ENCODE measurements at regions not wholly inside any gene's neighbourhood (a gene's known extent, or its start where the extent isn't known, plus 50 kb on each side); places are given as distances from the start of the nearest gene placed in this dataset.
"Not testable (repeated sequence)": the region's sequence is repeated elsewhere in the genome, so short reads cannot be mapped to it uniquely, and the experiment has no call there.

- WGBS, 4 donors, result 86 to 100% (median 88%) methylated on average over 1 of the region's 1 CpG
- H3K27me3 ChIP-seq, result no peaks in the 10 kb centered on the region
- no peak for DNase-seq
Measured at GRCh38 chr2:147273628-147274027, 571.2 kb upstream of the ACVR2A start.

DNA sequence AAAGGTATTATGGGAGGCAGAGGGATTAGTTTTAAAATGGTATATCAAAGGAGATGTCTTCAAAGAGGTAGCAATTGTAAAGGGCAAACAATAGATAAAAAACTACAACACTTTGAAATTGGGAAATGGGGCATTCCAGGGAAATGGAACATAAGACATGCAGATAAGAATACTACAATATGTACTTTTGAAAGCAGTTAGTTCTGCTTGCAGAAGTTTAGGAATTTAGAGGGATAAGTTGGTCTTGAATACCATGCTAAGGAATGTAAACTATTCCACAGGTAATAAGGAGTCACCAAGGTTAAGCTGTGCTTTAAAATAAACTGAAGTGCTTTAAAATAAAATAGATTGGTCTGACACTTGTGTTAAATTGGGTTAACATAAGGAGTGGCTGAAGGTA, 571.7 kb upstream of the ACVR2A start:
- intact Hi-C loops (cut with DNase I), result no loop called here

More at GRCh38 chr2:147273628-147274027, 571.2 kb upstream of the ACVR2A start:
- H3K4me1 ChIP-seq (replicated peaks in 1 of 2), result no peaks in the 10 kb centered on the region
- TF ChIP-seq POLR2A (IDR thresholded peaks at IDR 0.05), result no peak
- TF ChIP-seq, protein P1, sequence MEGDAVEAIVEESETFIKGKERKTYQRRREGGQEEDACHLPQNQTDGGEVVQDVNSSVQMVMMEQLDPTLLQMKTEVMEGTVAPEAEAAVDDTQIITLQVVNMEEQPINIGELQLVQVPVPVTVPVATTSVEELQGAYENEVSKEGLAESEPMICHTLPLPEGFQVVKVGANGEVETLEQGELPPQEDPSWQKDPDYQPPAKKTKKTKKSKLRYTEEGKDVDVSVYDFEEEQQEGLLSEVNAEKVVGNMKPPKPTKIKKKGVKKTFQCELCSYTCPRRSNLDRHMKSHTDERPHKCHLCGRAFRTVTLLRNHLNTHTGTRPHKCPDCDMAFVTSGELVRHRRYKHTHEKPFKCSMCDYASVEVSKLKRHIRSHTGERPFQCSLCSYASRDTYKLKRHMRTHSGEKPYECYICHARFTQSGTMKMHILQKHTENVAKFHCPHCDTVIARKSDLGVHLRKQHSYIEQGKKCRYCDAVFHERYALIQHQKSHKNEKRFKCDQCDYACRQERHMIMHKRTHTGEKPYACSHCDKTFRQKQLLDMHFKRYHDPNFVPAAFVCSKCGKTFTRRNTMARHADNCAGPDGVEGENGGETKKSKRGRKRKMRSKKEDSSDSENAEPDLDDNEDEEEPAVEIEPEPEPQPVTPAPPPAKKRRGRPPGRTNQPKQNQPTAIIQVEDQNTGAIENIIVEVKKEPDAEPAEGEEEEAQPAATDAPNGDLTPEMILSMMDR (IDR thresholded peaks at IDR 0.05), result no peak
- peaks cover 0 to 4% (median 0%) of the 10 kb centered on the region in 3 donors for H3K9me3 ChIP-seq (replicated peaks in 1 of 3)
- no peak overlapping the region for H3K27ac ChIP-seq
- intact Hi-C loops (cut with DNase I), result no loop called here
- H3K36me3 ChIP-seq (replicated peaks in 1 of 2), result no peaks in the 10 kb centered on the region
- H3K4me3 ChIP-seq, result no peak overlapping the region

DNA sequence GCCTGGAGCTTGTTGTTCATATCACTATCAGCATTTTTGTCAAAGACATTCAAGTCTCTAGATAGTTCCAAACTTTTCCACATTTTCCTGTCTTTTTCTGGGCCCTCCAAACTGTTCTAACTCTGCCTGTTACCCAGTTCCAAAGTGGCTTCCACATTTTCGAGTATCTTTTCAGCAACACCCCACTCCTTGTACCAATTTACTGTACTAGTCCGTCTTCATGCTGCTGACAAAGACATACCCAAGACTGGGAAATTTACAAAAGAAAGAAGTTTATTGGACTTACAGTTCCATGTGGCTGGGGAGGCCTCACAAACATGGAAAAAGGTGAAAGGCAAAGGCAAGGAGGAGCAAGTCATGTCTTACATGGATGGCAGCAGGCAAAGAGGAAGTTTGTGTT, 575.2 kb upstream of the ACVR2A start:
- H3K9me3 ChIP-seq (replicated peaks in 1 of 3); H3K27ac ChIP-seq; H3K36me3 ChIP-seq (replicated peaks in 1 of 2); intact Hi-C loops (cut with DNase I); H3K4me3 ChIP-seq; DNase-seq; H3K27me3 ChIP-seq; H3K4me1 ChIP-seq (replicated peaks in 1 of 2): not testable (repeated sequence)
- WGBS, 4 donors, result 76 to 83% (median 82%) methylated on average over 2 of the region's 2 CpGs

More for the DNA sequence above, 571.7 kb upstream of the ACVR2A start:
- H3K27ac ChIP-seq, result no peak overlapping the region
- H3K36me3 ChIP-seq (replicated peaks in 1 of 2), result no peaks in the 10 kb centered on the region
- peaks cover 0 to 4% (median 0%) of the 10 kb centered on the region in 3 donors for H3K9me3 ChIP-seq (replicated peaks in 1 of 3)
- no peak for DNase-seq
- no peaks in the 10 kb centered on the region for H3K27me3 ChIP-seq
- H3K4me1 ChIP-seq (replicated peaks in 1 of 2), result no peaks in the 10 kb centered on the region
- no peak overlapping the region for H3K4me3 ChIP-seq
- TF ChIP-seq POLR2A (IDR thresholded peaks at IDR 0.05), result no peak
- TF ChIP-seq, protein P1 (IDR thresholded peaks at IDR 0.05), result no peak

- Histone ChIP-seq H3K4me1 (replicated peaks in 1 of 2) (no peaks in the 10 kb centered on the region), H3K36me3 (replicated peaks in 1 of 2) (no peaks in the 10 kb centered on the region), H3K27me3 (no peaks in the 10 kb centered on the region), H3K9me3 (replicated peaks in 1 of 3) (no peaks in the 10 kb centered on the region), H3K4me3 (no peak overlapping the region), H3K27ac (no peak overlapping the region)
- intact Hi-C loops (cut with DNase I), result no loop called here
- DNase-seq, result no peak
- no peak for TF ChIP-seq POLR2A (IDR thresholded peaks at IDR 0.05)
- TF ChIP-seq, protein P1 (IDR thresholded peaks at IDR 0.05), result no peak
Measured at GRCh38 chr2:147260241-147260640, 584.6 kb upstream of the ACVR2A start.

DNA sequence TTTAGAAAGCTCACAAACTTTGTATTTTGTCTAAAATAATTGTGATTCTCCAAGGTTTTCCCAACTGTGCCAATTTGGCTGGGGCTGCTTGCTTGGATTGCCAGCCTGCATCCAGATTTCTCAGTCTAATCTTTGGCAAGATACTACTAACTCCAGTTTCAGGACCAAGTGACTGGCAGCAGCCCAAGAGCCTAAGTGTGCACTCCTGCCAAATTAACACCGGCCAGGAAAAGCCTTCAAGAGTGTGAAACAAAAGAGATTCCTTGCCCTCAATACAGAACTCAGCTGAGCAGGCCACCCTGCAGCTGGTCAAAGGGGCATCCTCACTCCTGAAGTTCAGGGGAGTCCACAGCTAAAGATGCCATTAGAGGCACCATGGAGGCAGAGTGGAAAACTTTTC, 589.0 kb upstream of the ACVR2A start:
- H3K4me1 ChIP-seq (replicated peaks in 1 of 2), result no peaks in the 10 kb centered on the region
- TF ChIP-seq, protein P1 (IDR thresholded peaks at IDR 0.05), result no peak
- TF ChIP-seq POLR2A (IDR thresholded peaks at IDR 0.05), result no peak
- H3K36me3 ChIP-seq (replicated peaks in 1 of 2), result no peaks in the 10 kb centered on the region
- no peak overlapping the region for H3K27ac ChIP-seq
- no peak overlapping the region for H3K4me3 ChIP-seq
- H3K9me3 ChIP-seq (replicated peaks in 1 of 3), result no peaks in the 10 kb centered on the region
- no peak for DNase-seq
- intact Hi-C loops (cut with DNase I), result no loop called here
- no peaks in the 10 kb centered on the region for H3K27me3 ChIP-seq
- 0 to 50% (median 46%) methylated on average over 1 of the region's 1 CpG for whole genome bisulfite sequencing, 4 donors
